ENCODE measurements at regions not wholly inside any gene's neighbourhood (a gene's known extent, or its start where the extent isn't known, plus 50 kb on each side); places are given as distances from the start of the nearest gene placed in this dataset.

DNA sequence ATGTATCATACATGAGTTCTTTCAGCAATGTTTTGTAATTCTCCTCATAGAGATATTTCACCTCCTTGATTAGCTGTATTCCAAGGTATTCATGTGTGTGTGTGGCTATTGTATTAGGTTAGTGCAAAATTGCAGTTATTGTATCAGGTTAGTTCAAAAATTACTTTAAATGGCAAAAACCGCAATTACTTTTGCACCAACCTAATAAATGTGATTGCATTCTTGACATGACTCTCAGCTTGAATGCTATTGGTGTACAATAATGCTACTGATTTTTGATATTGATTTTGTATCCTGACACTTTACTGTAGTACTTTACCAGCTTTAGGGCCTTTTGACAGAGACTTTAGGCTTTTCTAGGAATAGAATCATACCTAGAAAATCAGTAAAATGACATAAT lies 297.4 kb downstream of the ZWINT start:
- TF ChIP-seq, protein P1, sequence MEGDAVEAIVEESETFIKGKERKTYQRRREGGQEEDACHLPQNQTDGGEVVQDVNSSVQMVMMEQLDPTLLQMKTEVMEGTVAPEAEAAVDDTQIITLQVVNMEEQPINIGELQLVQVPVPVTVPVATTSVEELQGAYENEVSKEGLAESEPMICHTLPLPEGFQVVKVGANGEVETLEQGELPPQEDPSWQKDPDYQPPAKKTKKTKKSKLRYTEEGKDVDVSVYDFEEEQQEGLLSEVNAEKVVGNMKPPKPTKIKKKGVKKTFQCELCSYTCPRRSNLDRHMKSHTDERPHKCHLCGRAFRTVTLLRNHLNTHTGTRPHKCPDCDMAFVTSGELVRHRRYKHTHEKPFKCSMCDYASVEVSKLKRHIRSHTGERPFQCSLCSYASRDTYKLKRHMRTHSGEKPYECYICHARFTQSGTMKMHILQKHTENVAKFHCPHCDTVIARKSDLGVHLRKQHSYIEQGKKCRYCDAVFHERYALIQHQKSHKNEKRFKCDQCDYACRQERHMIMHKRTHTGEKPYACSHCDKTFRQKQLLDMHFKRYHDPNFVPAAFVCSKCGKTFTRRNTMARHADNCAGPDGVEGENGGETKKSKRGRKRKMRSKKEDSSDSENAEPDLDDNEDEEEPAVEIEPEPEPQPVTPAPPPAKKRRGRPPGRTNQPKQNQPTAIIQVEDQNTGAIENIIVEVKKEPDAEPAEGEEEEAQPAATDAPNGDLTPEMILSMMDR (IDR thresholded peaks at IDR 0.05; ENCODE audit: low read depth, low read length, poor library complexity, severe bottlenecking) = no peak
- no peak for TF ChIP-seq EZH2phosphoT487 (IDR thresholded peaks at IDR 0.05; ENCODE audit: borderline replicate concordance, low read length)

All from DOHH2 (cell line).